ENCODE measurements at regions not wholly inside any gene's neighbourhood (a gene's known extent, or its start where the extent isn't known, plus 50 kb on each side); places are given as distances from the start of the nearest gene placed in this dataset.

GRCh38 chr18:59814891-59815290 lies 84.9 kb upstream of the PMAIP1 start:
- Histone ChIP-seq H3K27ac (ENCODE audit: low read depth, low read length) (no peak overlapping the region), H3K79me1 (ENCODE audit: low read length) (no peaks in the 10 kb centered on the region), H3K4me1 (ENCODE audit: control insufficient read depth, low read depth, low read length) (no peaks in the 10 kb centered on the region), H3K18ac (ENCODE audit: low read length) (no peak overlapping the region), H3K23ac (ENCODE audit: low read length) (no peak overlapping the region), H4K8ac (ENCODE audit: low read depth, low read length) (no peak overlapping the region), H3K56ac (ENCODE audit: low read length) (no peak overlapping the region), H3K9ac (ENCODE audit: low read length) (no peak overlapping the region), H2BK5ac (ENCODE audit: low read length) (no peak overlapping the region), H3K4me2 (ENCODE audit: low read length) (no peak overlapping the region), H2BK15ac (replicated peaks; ENCODE audit: low read depth) (no peak overlapping the region), H2AK5ac (ENCODE audit: low read length) (no peak overlapping the region), H3K4ac (ENCODE audit: low read depth, low read length) (no peak overlapping the region), H2BK120ac (ENCODE audit: low read depth, low read length) (no peak overlapping the region), H3K36me3 (ENCODE audit: control insufficient read depth, insufficient read depth, low read length) (no peaks in the 10 kb centered on the region), H3K27me3 (ENCODE audit: insufficient read depth, low read length, poor library complexity) (no peaks in the 10 kb centered on the region), H3K4me3 (ENCODE audit: low read length) (no peak overlapping the region), H3K79me2 (ENCODE audit: control insufficient read depth, insufficient read depth, low read length) (no peaks in the 10 kb centered on the region), H4K5ac (ENCODE audit: low read length) (no peak overlapping the region)
- no CpG with 5 or more reads among the region's 7 CpGs for WGBS (ENCODE audit: extremely low coverage, insufficient coverage, low lambda C conversion rate)
- no peak for DNase-seq

- H3K9ac ChIP-seq (ENCODE audit: low read length) = no peak overlapping the region
- no peaks in the 10 kb centered on the region for H3K79me2 ChIP-seq (ENCODE audit: control insufficient read depth, insufficient read depth, low read length)
- H3K4me2 ChIP-seq (ENCODE audit: low read length) = no peak overlapping the region
- no peak for DNase-seq
- H3K4me1 ChIP-seq (ENCODE audit: control insufficient read depth, low read depth, low read length) = no peaks in the 10 kb centered on the region
- H3K18ac ChIP-seq (ENCODE audit: low read length) = no peak overlapping the region
- no peak overlapping the region for H2BK120ac ChIP-seq (ENCODE audit: low read depth, low read length)
- H3K4me3 ChIP-seq (ENCODE audit: low read length) = no peak overlapping the region
- H3K4ac ChIP-seq (ENCODE audit: low read depth, low read length) = no peak overlapping the region
- H2BK5ac ChIP-seq (ENCODE audit: low read length) = no peak overlapping the region
- H2BK15ac ChIP-seq (replicated peaks; ENCODE audit: low read depth) = no peak overlapping the region
- no peaks in the 10 kb centered on the region for H3K36me3 ChIP-seq (ENCODE audit: control insufficient read depth, insufficient read depth, low read length)
- no peak overlapping the region for H4K8ac ChIP-seq (ENCODE audit: low read depth, low read length)
- no peak overlapping the region for H3K23ac ChIP-seq (ENCODE audit: low read length)
- no peak overlapping the region for H3K27ac ChIP-seq (ENCODE audit: low read depth, low read length)
- H3K27me3 ChIP-seq (ENCODE audit: insufficient read depth, low read length, poor library complexity) = no peaks in the 10 kb centered on the region
- H4K5ac ChIP-seq (ENCODE audit: low read length) = no peak overlapping the region
- no CpG with 5 or more reads among the region's 1 CpG for WGBS (ENCODE audit: extremely low coverage, insufficient coverage, low lambda C conversion rate)
- H2AK5ac ChIP-seq (ENCODE audit: low read length) = no peak overlapping the region
- no peaks in the 10 kb centered on the region for H3K79me1 ChIP-seq (ENCODE audit: low read length)
- no peak overlapping the region for H3K56ac ChIP-seq (ENCODE audit: low read length)
Observed at GRCh38 chr18:59813942-59814341, 85.9 kb upstream of the PMAIP1 start.

- DNase-seq = no peak
- Histone ChIP-seq H3K4me3 (ENCODE audit: low read length) (no peak overlapping the region), H3K79me2 (ENCODE audit: control insufficient read depth, insufficient read depth, low read length) (no peaks in the 10 kb centered on the region), H3K27ac (ENCODE audit: low read depth, low read length) (no peak overlapping the region), H3K79me1 (ENCODE audit: low read length) (no peaks in the 10 kb centered on the region), H3K36me3 (ENCODE audit: control insufficient read depth, insufficient read depth, low read length) (no peaks in the 10 kb centered on the region), H3K27me3 (ENCODE audit: insufficient read depth, low read length, poor library complexity) (no peaks in the 10 kb centered on the region), H4K5ac (ENCODE audit: low read length) (no peak overlapping the region), H4K8ac (ENCODE audit: low read depth, low read length) (no peak overlapping the region), H3K4me2 (ENCODE audit: low read length) (no peak overlapping the region), H2AK5ac (ENCODE audit: low read length) (no peak overlapping the region), H2BK15ac (replicated peaks; ENCODE audit: low read depth) (no peak overlapping the region), H3K56ac (ENCODE audit: low read length) (no peak overlapping the region), H3K18ac (ENCODE audit: low read length) (no peak overlapping the region), H2BK120ac (ENCODE audit: low read depth, low read length) (no peak overlapping the region), H3K4ac (ENCODE audit: low read depth, low read length) (no peak overlapping the region), H3K23ac (ENCODE audit: low read length) (no peak overlapping the region), H3K9ac (ENCODE audit: low read length) (no peak overlapping the region), H2BK5ac (ENCODE audit: low read length) (no peak overlapping the region), H3K4me1 (ENCODE audit: control insufficient read depth, low read depth, low read length) (no peaks in the 10 kb centered on the region)
- WGBS (ENCODE audit: extremely low coverage, insufficient coverage, low lambda C conversion rate) = no CpG with 5 or more reads among the region's 2 CpGs
Observed at GRCh38 chr18:59810735-59811520, 88.9 kb upstream of the PMAIP1 start.

- Histone ChIP-seq H3K27me3 (ENCODE audit: insufficient read depth, low read length, poor library complexity) (no peaks in the 10 kb centered on the region), H2BK15ac (replicated peaks; ENCODE audit: low read depth) (no peak overlapping the region), H3K79me2 (ENCODE audit: control insufficient read depth, insufficient read depth, low read length) (no peaks in the 10 kb centered on the region), H2BK120ac (ENCODE audit: low read depth, low read length) (no peak overlapping the region), H3K79me1 (ENCODE audit: low read length) (no peaks in the 10 kb centered on the region), H2AK5ac (ENCODE audit: low read length) (no peak overlapping the region), H2BK5ac (ENCODE audit: low read length) (no peak overlapping the region), H4K8ac (ENCODE audit: low read depth, low read length) (no peak overlapping the region), H3K4me3 (ENCODE audit: low read length) (no peak overlapping the region), H3K27ac (ENCODE audit: low read depth, low read length) (no peak overlapping the region), H3K56ac (ENCODE audit: low read length) (no peak overlapping the region), H3K4me1 (ENCODE audit: control insufficient read depth, low read depth, low read length) (no peaks in the 10 kb centered on the region), H3K23ac (ENCODE audit: low read length) (no peak overlapping the region), H4K5ac (ENCODE audit: low read length) (no peak overlapping the region), H3K9ac (ENCODE audit: low read length) (no peak overlapping the region), H3K4me2 (ENCODE audit: low read length) (no peak overlapping the region), H3K18ac (ENCODE audit: low read length) (no peak overlapping the region), H3K36me3 (ENCODE audit: control insufficient read depth, insufficient read depth, low read length) (no peaks in the 10 kb centered on the region), H3K4ac (ENCODE audit: low read depth, low read length) (no peak overlapping the region)
- no CpG with 5 or more reads among the region's 6 CpGs for WGBS (ENCODE audit: extremely low coverage, insufficient coverage, low lambda C conversion rate)
- DNase-seq = no peak
Observed at GRCh38 chr18:59810183-59810582, 89.6 kb upstream of the PMAIP1 start.

GRCh38 chr18:59802031-59802430 lies 97.8 kb upstream of the PMAIP1 start:
- no peak overlapping the region for H3K18ac ChIP-seq (ENCODE audit: low read length)
- no peaks in the 10 kb centered on the region for H3K79me2 ChIP-seq (ENCODE audit: control insufficient read depth, insufficient read depth, low read length)
- H3K4me1 ChIP-seq (ENCODE audit: control insufficient read depth, low read depth, low read length) = no peaks in the 10 kb centered on the region
- H3K56ac ChIP-seq (ENCODE audit: low read length) = no peak overlapping the region
- H2BK5ac ChIP-seq (ENCODE audit: low read length) = no peak overlapping the region
- H2BK120ac ChIP-seq (ENCODE audit: low read depth, low read length) = no peak overlapping the region
- H4K8ac ChIP-seq (ENCODE audit: low read depth, low read length) = no peak overlapping the region
- H3K9ac ChIP-seq (ENCODE audit: low read length) = no peak overlapping the region
- H3K36me3 ChIP-seq (ENCODE audit: control insufficient read depth, insufficient read depth, low read length) = no peaks in the 10 kb centered on the region
- no peak overlapping the region for H3K23ac ChIP-seq (ENCODE audit: low read length)
- H3K4me2 ChIP-seq (ENCODE audit: low read length) = no peak overlapping the region
- no peak overlapping the region for H3K4me3 ChIP-seq (ENCODE audit: low read length)
- WGBS (ENCODE audit: extremely low coverage, insufficient coverage, low lambda C conversion rate) = no CpG with 5 or more reads among the region's 7 CpGs
- no peak overlapping the region for H3K4ac ChIP-seq (ENCODE audit: low read depth, low read length)
- no peaks in the 10 kb centered on the region for H3K79me1 ChIP-seq (ENCODE audit: low read length)
- H2AK5ac ChIP-seq (ENCODE audit: low read length) = no peak overlapping the region
- DNase-seq = no peak
- no peaks in the 10 kb centered on the region for H3K27me3 ChIP-seq (ENCODE audit: insufficient read depth, low read length, poor library complexity)
- no peak overlapping the region for H4K5ac ChIP-seq (ENCODE audit: low read length)
- H2BK15ac ChIP-seq (replicated peaks; ENCODE audit: low read depth) = no peak overlapping the region
- H3K27ac ChIP-seq (ENCODE audit: low read depth, low read length) = no peak overlapping the region

GRCh38 chr18:59801576-59801975 lies 98.2 kb upstream of the PMAIP1 start:
- no peak overlapping the region for H3K4me3 ChIP-seq (ENCODE audit: low read length)
- no peak overlapping the region for H2AK5ac ChIP-seq (ENCODE audit: low read length)
- H3K56ac ChIP-seq (ENCODE audit: low read length) = no peak overlapping the region
- H3K23ac ChIP-seq (ENCODE audit: low read length) = no peak overlapping the region
- H3K27ac ChIP-seq (ENCODE audit: low read depth, low read length) = no peak overlapping the region
- no peaks in the 10 kb centered on the region for H3K79me1 ChIP-seq (ENCODE audit: low read length)
- H3K4me1 ChIP-seq (ENCODE audit: control insufficient read depth, low read depth, low read length) = no peaks in the 10 kb centered on the region
- H3K4me2 ChIP-seq (ENCODE audit: low read length) = no peak overlapping the region
- no CpG with 5 or more reads among the region's 6 CpGs for WGBS (ENCODE audit: extremely low coverage, insufficient coverage, low lambda C conversion rate)
- no peak overlapping the region for H2BK120ac ChIP-seq (ENCODE audit: low read depth, low read length)
- no peaks in the 10 kb centered on the region for H3K79me2 ChIP-seq (ENCODE audit: control insufficient read depth, insufficient read depth, low read length)
- no peak for DNase-seq
- no peak overlapping the region for H3K9ac ChIP-seq (ENCODE audit: low read length)
- no peak overlapping the region for H2BK15ac ChIP-seq (replicated peaks; ENCODE audit: low read depth)
- H2BK5ac ChIP-seq (ENCODE audit: low read length) = no peak overlapping the region
- H4K8ac ChIP-seq (ENCODE audit: low read depth, low read length) = no peak overlapping the region
- H3K27me3 ChIP-seq (ENCODE audit: insufficient read depth, low read length, poor library complexity) = no peaks in the 10 kb centered on the region
- H4K5ac ChIP-seq (ENCODE audit: low read length) = no peak overlapping the region
- H3K18ac ChIP-seq (ENCODE audit: low read length) = no peak overlapping the region
- no peak overlapping the region for H3K4ac ChIP-seq (ENCODE audit: low read depth, low read length)
- no peaks in the 10 kb centered on the region for H3K36me3 ChIP-seq (ENCODE audit: control insufficient read depth, insufficient read depth, low read length)

Measured in mesendoderm (in vitro differentiated cells).